A673 (cell line): ENCODE measurements at regions not wholly inside any gene's neighbourhood (a gene's known extent, or its start where the extent isn't known, plus 50 kb on each side); places are given as distances from the start of the nearest gene placed in this dataset.

Experiments
- BruUV-seq: library from RNA; stranded (reverse); fragments of 400-500 nt; replicated peaks from 2 replicates; lab custom pipeline; 2021; lab: Mats Ljungman, UMichigan
- CTCF ChIA-PET: fragments of 300-600 bp; sonication (Branson Sonifier 250); formaldehyde crosslinking; loops from one replicate; lab custom pipeline; 2022; ENCODE audit warnings: antibody characterized with exemption; lab: Charles Lee
- POLR2A ChIA-PET: fragments of 300-600 bp; sonication (Branson Sonifier 250); formaldehyde crosslinking; loops from one replicate; lab custom pipeline; 2022; ENCODE audit warnings: antibody characterized with exemption; ENCODE audit not compliant: low non-redundant PET; lab: Charles Lee
- DNase-seq: peaks from one replicate; pipeline ENCODE4 v3.0.0-alpha.2; 2015; ENCODE audit warnings: low spot score
- H3K27ac ChIP-seq: fragments of 200-600 bp; sonication (generic); 2 replicates; pipeline ENCODE4 v1.5.1; 2016; ENCODE audit warnings: mixed run types, low read depth, mild to moderate bottlenecking, mixed read lengths, antibody characterized with exemption, low read length; ENCODE audit not compliant: poor library complexity, severe bottlenecking
- H3K27me3 ChIP-seq: fragments of 200-600 bp; sonication (generic); replicated peaks from 2 replicates; pipeline ENCODE4 v1.6.1; 2017; ENCODE audit warnings: mixed run types, low read depth, mild to moderate bottlenecking, mixed read lengths, antibody characterized with exemption, low read length; ENCODE audit not compliant: insufficient read depth, poor library complexity
- H3K36me3 ChIP-seq: fragments of 200-600 bp; sonication (generic); 2 replicates; pipeline ENCODE4 v1.6.1; 2016; ENCODE audit warnings: mixed run types, mild to moderate bottlenecking, mixed read lengths, antibody characterized with exemption, low read length; ENCODE audit not compliant: insufficient read depth, poor library complexity, severe bottlenecking
- H3K4me1 ChIP-seq: fragments of 200-600 bp; sonication (generic); 2 replicates; pipeline ENCODE4 v1.6.1; 2017; ENCODE audit warnings: mixed run types, mild to moderate bottlenecking, mixed read lengths, antibody characterized with exemption, low read length; ENCODE audit not compliant: insufficient read depth, poor library complexity, severe bottlenecking
- H3K4me3 ChIP-seq: fragments of 200-600 bp; sonication (generic); 2 replicates; pipeline ENCODE4 v1.5.1; 2016; ENCODE audit warnings: low read depth, mixed run types, mild to moderate bottlenecking, mixed read lengths, low read length; ENCODE audit not compliant: poor library complexity, severe bottlenecking
- H3K9me3 ChIP-seq: fragments of 200-600 bp; sonication (generic); 2 replicates; pipeline ENCODE4 v1.6.1; 2016; ENCODE audit warnings: mixed run types, low read depth, mild to moderate bottlenecking, mixed read lengths, antibody characterized with exemption, low read length; ENCODE audit not compliant: poor library complexity, severe bottlenecking
- EZH2 ChIP-seq: fragments of 200-600 bp; sonication (generic); IDR thresholded peaks from 2 replicates; pipeline ENCODE4 v1.6.1; 2017; ENCODE audit warnings: borderline replicate concordance, low read depth, mild to moderate bottlenecking, mixed read lengths, antibody characterized with exemption, low read length; ENCODE audit not compliant: poor library complexity, severe bottlenecking
- intact Hi-C: fragments of 100-400 bp; cut with micrococcal nuclease; formaldehyde crosslinking; loops from one replicate; pipeline ENCODE4 v1.10.0; 2022; ENCODE audit not compliant: unreplicated experiment
- TF ChIP-seq, protein P1 (sequence below): fragments of 300-800, 200-600 bp; sonication (generic); conservative IDR thresholded peaks from 2 replicates; pipeline ENCODE4 v1.5.1; 2017; ENCODE audit warnings: low read depth, mild to moderate bottlenecking, antibody characterized with exemption, low read length, moderate library complexity, mixed read lengths

GRCh38 chrX:26664919-26665318, 448.9 kb downstream of the MAGEB5 start:
- Histone ChIP-seq H3K4me3 (no peak overlapping the region), H3K27me3 (no peaks in the 10 kb centered on the region), H3K36me3 (no peaks in the 10 kb centered on the region), H3K9me3 (no peaks in the 10 kb centered on the region), H3K27ac (no peak overlapping the region), H3K4me1 (no peaks in the 10 kb centered on the region)
- POLR2A ChIA-PET = no interaction called here
- BruUV-seq = no TSS peak
- intact Hi-C loops = no loop called here
- CTCF ChIA-PET = no interaction called here
- no peak for DNase-seq
- TF ChIP-seq EZH2 = no peak
- TF ChIP-seq, protein P1, sequence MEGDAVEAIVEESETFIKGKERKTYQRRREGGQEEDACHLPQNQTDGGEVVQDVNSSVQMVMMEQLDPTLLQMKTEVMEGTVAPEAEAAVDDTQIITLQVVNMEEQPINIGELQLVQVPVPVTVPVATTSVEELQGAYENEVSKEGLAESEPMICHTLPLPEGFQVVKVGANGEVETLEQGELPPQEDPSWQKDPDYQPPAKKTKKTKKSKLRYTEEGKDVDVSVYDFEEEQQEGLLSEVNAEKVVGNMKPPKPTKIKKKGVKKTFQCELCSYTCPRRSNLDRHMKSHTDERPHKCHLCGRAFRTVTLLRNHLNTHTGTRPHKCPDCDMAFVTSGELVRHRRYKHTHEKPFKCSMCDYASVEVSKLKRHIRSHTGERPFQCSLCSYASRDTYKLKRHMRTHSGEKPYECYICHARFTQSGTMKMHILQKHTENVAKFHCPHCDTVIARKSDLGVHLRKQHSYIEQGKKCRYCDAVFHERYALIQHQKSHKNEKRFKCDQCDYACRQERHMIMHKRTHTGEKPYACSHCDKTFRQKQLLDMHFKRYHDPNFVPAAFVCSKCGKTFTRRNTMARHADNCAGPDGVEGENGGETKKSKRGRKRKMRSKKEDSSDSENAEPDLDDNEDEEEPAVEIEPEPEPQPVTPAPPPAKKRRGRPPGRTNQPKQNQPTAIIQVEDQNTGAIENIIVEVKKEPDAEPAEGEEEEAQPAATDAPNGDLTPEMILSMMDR = no peak

DNA sequence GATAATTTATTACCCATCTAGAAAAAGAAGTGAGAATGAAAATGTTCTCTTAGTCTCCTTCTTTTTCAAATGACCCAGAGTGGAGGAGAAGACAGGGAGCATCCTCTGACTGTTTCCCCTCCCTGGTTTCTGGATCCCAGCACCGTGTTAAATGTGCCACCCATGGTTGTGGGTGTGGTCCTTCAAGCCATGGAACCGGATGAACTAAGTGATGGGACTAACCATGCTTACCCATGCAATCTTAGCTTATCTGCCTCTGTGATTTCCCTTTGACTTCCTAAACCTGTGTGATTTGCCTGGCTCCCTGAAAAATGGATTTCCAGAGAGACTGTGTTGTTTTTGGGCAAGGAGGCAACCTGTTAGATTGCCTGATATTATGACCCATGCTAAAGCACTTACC, 437.1 kb downstream of the MAGEB5 start:
- Histone ChIP-seq H3K27me3 (no peaks in the 10 kb centered on the region), H3K36me3 (no peaks in the 10 kb centered on the region), H3K9me3 (peaks cover 9% of the 10 kb centered on the region), H3K27ac (no peak overlapping the region), H3K4me3 (no peak overlapping the region), H3K4me1 (no peaks in the 10 kb centered on the region)
- ChIA-PET CTCF (no interaction called here), POLR2A (no interaction called here)
- no peak for TF ChIP-seq EZH2
- TF ChIP-seq, protein P1 = no peak
- intact Hi-C loops = loop anchor here (5.0 to 10.0 kb wide), 2 partner anchors 534 to 682 kb away; no protein-coding TSS in a partner anchor
- DNase-seq = peak; percentile 1
- no TSS peak for BruUV-seq

- no TSS peak for BruUV-seq
- H3K9me3 ChIP-seq = peaks cover 9% of the 10 kb centered on the region
- ChIA-PET CTCF (no interaction called here), POLR2A (no interaction called here)
- no peak overlapping the region for H3K4me3 ChIP-seq
- no peaks in the 10 kb centered on the region for H3K27me3 ChIP-seq
- no peaks in the 10 kb centered on the region for H3K36me3 ChIP-seq
- no peak for TF ChIP-seq EZH2
- TF ChIP-seq, protein P1 = peak; percentile 41
- H3K4me1 ChIP-seq = no peaks in the 10 kb centered on the region
- no peak overlapping the region for H3K27ac ChIP-seq
- intact Hi-C loops = loop anchor here (2.0 to 10.0 kb wide), 3 partner anchors 267 to 683 kb away; no protein-coding TSS in a partner anchor
- DNase-seq = peak; percentile 2
Measured at GRCh38 chrX:26651755-26652154, 435.8 kb downstream of the MAGEB5 start.
